Heart left ventricle (tissue), 16 donors: ENCODE measurements at regions not wholly inside any gene's neighbourhood (a gene's known extent, or its start where the extent isn't known, plus 50 kb on each side); places are given as distances from the start of the nearest gene placed in this dataset.
"Not testable (repeated sequence)": the region's sequence is repeated elsewhere in the genome, so short reads cannot be mapped to it uniquely, and the experiment has no call there.

ENCODE experiments used
- ATAC-seq, 4 donors: fragments of 200-7000 bp; cut with Tn5 transposase; one replicate each; pipeline ENCODE4 v1.9.1; 2020 to 2022; ENCODE audit warnings: moderate library complexity in 4 of 4, mild to moderate bottlenecking in 3 of 4, moderate number of reproducible peaks in 1 of 4
- DNase-seq, 5 donors: peaks; one replicate each; pipeline ENCODE4 v3.0.0-alpha.2; 2020
- H3K27ac ChIP-seq, 12 donors: fragments of 200-600 bp; sonication (generic) in 4 of 12; one replicate each; pipeline versions ENCODE4 v1.5.0 to v1.8.0; 2016 to 2022; ENCODE audit warnings: mild to moderate bottlenecking in 2 of 12
- H3K27me3 ChIP-seq, 9 donors: fragments of 200-600 bp; sonication (generic) in 2 of 9; one replicate each; pipeline versions ENCODE4 v1.5.1 to v1.8.0; 2016 to 2022; ENCODE audit warnings: mild to moderate bottlenecking in 3 of 9
- H3K36me3 ChIP-seq, 9 donors: fragments of 200-600 bp; sonication (generic) in 2 of 9; one replicate each; pipeline versions ENCODE4 v1.5.0 to v1.8.0; 2018 to 2022; ENCODE audit warnings: mild to moderate bottlenecking in 2 of 9
- H3K4me1 ChIP-seq, 12 donors: fragments of 200-600 bp; sonication (generic) in 4 of 12; one replicate each; pipeline versions ENCODE4 v1.5.0 to v1.8.0; 2016 to 2022; ENCODE audit warnings: mild to moderate bottlenecking in 3 of 12
- H3K4me3 ChIP-seq, 12 donors: fragments of 200-600 bp; sonication (generic) in 4 of 12; one replicate each; pipeline versions ENCODE4 v1.5.0 to v1.8.0; 2017 to 2022; ENCODE audit warnings: mild to moderate bottlenecking in 9 of 12, moderate library complexity in 4 of 12
- H3K9me3 ChIP-seq, 12 donors: fragments of 200-600 bp; sonication (generic) in 4 of 12; one replicate each; pipeline versions ENCODE4 v1.5.0 to v1.8.0; 2016 to 2022; ENCODE audit warnings: mild to moderate bottlenecking in 1 of 12
- CTCF ChIP-seq, 12 donors: fragments of 200-600 bp; sonication (generic) in 4 of 12; IDR thresholded peaks; one replicate each; pipeline versions ENCODE4 v1.5.0 to v1.8.0; 2018 to 2022; ENCODE audit warnings: antibody characterized with exemption in 12 of 12, mild to moderate bottlenecking in 5 of 12
- POLR2A ChIP-seq, 2 donors: fragments of 450-650 bp; IDR thresholded peaks; one replicate each; pipeline ENCODE4 v1.6.1; 2017; ENCODE audit warnings: antibody characterized with exemption in 2 of 2, mild to moderate bottlenecking in 2 of 2, moderate library complexity in 2 of 2
- WGBS, 4 donors: extraction: QIAGEN DNeasy Blood & Tissue Kit in 2 of 4; methylation state at CpG; one replicate each; pipeline versions ENCODE4 v1.1.5 to v1.1.7; 2013 to 2018; 5-methylcytosine and 5-hydroxymethylcytosine counted together
- intact Hi-C, 10 donors: fragments of 100-400 bp; cut with DNase I; formaldehyde crosslinking; loops; one replicate each; pipeline versions ENCODE4 v1.11.1 to v1.14.2; 2022
- donor health status: ischemic (EF 13 %, LVEDD 7.1; RV severe dilation, severe dysfunction).
- donor health status: healthy with polysubstance abuse.
- donor health status: DM: no; HTN: yes; CAD: no.
- donor health status: DM: no; HTN: no; CAD: no.
- donor health status: ischemic (EF 25% LVEDD 6.9; RV normal size, moderate dysfunction).
- donor health status: ischemic (EF 25% LVEDD 5.7; RV mildly dilated, moderate dysfunction).
- donor health status: healthy.
- donor health status: DM: yes; HTN: yes; CAD: no.
- donor health status: ischemic (EF 35%, LVEDD 5.7; RV mildly dilated, moderate dysfunction).
- donor health status: nonischemic (EF 11% LVEDD 7.7; RV severe dilation, severe dysfunction).
- donor health status: DM: yes; HTN: yes; CAD: no.
- donor health status: PGD.
- donor health status: ischemic (EF 29% LVEDD 5.4; RV normal size, mild dysfunction).
- donor health status: nonischemic (EF 23%, LVEDD 6.1; RV moderate dilation, normal function).

- H3K4me1 ChIP-seq = peaks cover 0 to 19% (median 6%) of the 10 kb centered on the region in 12 donors
- H3K4me3 ChIP-seq = no peak overlapping the region
- H3K9me3 ChIP-seq = no peaks in the 10 kb centered on the region
- no peak for TF ChIP-seq POLR2A (IDR thresholded peaks at IDR 0.05)
- no peak for TF ChIP-seq CTCF (IDR thresholded peaks at IDR 0.05)
- H3K36me3 ChIP-seq = no peaks in the 10 kb centered on the region
- DNase-seq (no peak), ATAC-seq (no peak)
- no peak overlapping the region for H3K27ac ChIP-seq
- no peaks in the 10 kb centered on the region for H3K27me3 ChIP-seq
- intact Hi-C loops = no loop called here
These were observed 618.8 kb upstream of the CDH11 start for GRCh38 chr16:65740711-65741110.

- intact Hi-C loops = no loop called here
- ATAC-seq (no peak), DNase-seq (no peak)
- Histone ChIP-seq H3K4me3 (no peak overlapping the region), H3K27ac (no peak overlapping the region), H3K36me3 (no peaks in the 10 kb centered on the region), H3K4me1 (peaks cover 0 to 19% (median 6%) of the 10 kb centered on the region in 12 donors), H3K9me3 (no peaks in the 10 kb centered on the region), H3K27me3 (no peaks in the 10 kb centered on the region)
- TF ChIP-seq CTCF (IDR thresholded peaks at IDR 0.05) (no peak), POLR2A (IDR thresholded peaks at IDR 0.05) (no peak)
- WGBS, 4 donors = 78 to 86% (median 80%) methylated on average over 3 of the region's 3 CpGs
These were observed 617.7 kb upstream of the CDH11 start for GRCh38 chr16:65739518-65739917.

- WGBS, 4 donors = 34 to 45% (median 42%) methylated on average over 4 of the region's 4 CpGs
- no peaks in the 10 kb centered on the region for H3K27me3 ChIP-seq
- H3K4me3 ChIP-seq = no peak overlapping the region
- H3K36me3 ChIP-seq = no peaks in the 10 kb centered on the region
- peaks cover 0 to 19% (median 6%) of the 10 kb centered on the region in 12 donors for H3K4me1 ChIP-seq
- H3K9me3 ChIP-seq = no peaks in the 10 kb centered on the region
- H3K27ac ChIP-seq = peak overlapping the region in 2 of 12 donors; percentile 18 to 32
- ATAC-seq (no peak), DNase-seq (no peak)
- TF ChIP-seq POLR2A (IDR thresholded peaks at IDR 0.05) (no peak), CTCF (IDR thresholded peaks at IDR 0.05) (no peak)
- intact Hi-C loops = no loop called here
These were observed 616.0 kb upstream of the CDH11 start for GRCh38 chr16:65737831-65738230.

GRCh38 chr16:65735615-65736014 lies 613.8 kb upstream of the CDH11 start:
- H3K27me3 ChIP-seq, H3K4me3 ChIP-seq, DNase-seq, intact Hi-C loops, H3K36me3 ChIP-seq, ATAC-seq, H3K9me3 ChIP-seq, H3K27ac ChIP-seq: not testable (repeated sequence)
- H3K4me1 ChIP-seq = peaks cover 0 to 19% (median 6%) of the 10 kb centered on the region in 12 donors

GRCh38 chr16:65733721-65734120 lies 611.9 kb upstream of the CDH11 start:
- Histone ChIP-seq H3K27ac (no peak overlapping the region), H3K4me1 (peaks cover 0 to 19% (median 6%) of the 10 kb centered on the region in 12 donors), H3K36me3 (no peaks in the 10 kb centered on the region), H3K27me3 (no peaks in the 10 kb centered on the region), H3K4me3 (no peak overlapping the region), H3K9me3 (peaks cover 0 to 5% (median 0%) of the 10 kb centered on the region in 12 donors)
- ATAC-seq = no peak
- DNase-seq = no peak
- TF ChIP-seq POLR2A (IDR thresholded peaks at IDR 0.05) = no peak
- no peak for TF ChIP-seq CTCF (IDR thresholded peaks at IDR 0.05)
- WGBS, 4 donors = 84 to 93% (median 89%) methylated on average over 3 of the region's 3 CpGs
- intact Hi-C loops = no loop called here
